GM19239 (cell line): ENCODE measurements at regions not wholly inside any gene's neighbourhood (a gene's known extent, or its start where the extent isn't known, plus 50 kb on each side); places are given as distances from the start of the nearest gene placed in this dataset.
"Not testable (repeated sequence)": the region's sequence is repeated elsewhere in the genome, so short reads cannot be mapped to it uniquely, and the experiment has no call there.

Experiments
- DNase-seq: peaks from one replicate; pipeline ENCODE4 v3.0.0; 2011; ENCODE audit warnings: low spot score; ENCODE audit not compliant: insufficient read length
- FAIRE-seq: peaks from 2 replicates; lab custom pipeline; 2011; peaks lifted over from hg19 to GRCh38; lab: Jason Lieb, UNC

- DNase-seq = no peak
- no peak for FAIRE-seq
Measured at GRCh38 chr11:87780068-87780413, 395.2 kb downstream of the RAB38 start.

GRCh38 chr11:87779276-87780067 lies 395.8 kb downstream of the RAB38 start:
- FAIRE-seq = no peak
- DNase-seq = no peak

GRCh38 chr11:87778357-87778756 lies 396.9 kb downstream of the RAB38 start:
- DNase-seq = no peak
- FAIRE-seq = no peak

DNA sequence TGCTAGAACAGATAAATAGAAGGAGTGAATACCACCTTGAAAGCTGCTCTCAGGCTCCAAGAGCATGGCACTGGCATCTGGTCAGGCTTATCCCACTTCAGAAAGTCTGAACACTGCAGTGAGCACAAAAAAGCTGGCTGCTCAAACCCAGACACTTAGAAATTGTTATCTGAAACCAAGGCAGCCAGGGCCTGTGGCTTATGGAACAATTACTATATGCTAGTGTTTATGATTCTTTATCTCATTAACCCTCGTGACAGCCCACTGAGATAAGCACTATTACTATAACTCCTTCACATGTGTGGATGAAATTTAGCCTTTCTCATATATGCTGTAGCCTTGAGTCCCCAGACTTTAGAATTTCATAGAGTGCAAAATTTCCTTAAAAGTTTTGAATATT lies 400.2 kb downstream of the RAB38 start:
- FAIRE-seq (no peak), DNase-seq (no peak)

DNA sequence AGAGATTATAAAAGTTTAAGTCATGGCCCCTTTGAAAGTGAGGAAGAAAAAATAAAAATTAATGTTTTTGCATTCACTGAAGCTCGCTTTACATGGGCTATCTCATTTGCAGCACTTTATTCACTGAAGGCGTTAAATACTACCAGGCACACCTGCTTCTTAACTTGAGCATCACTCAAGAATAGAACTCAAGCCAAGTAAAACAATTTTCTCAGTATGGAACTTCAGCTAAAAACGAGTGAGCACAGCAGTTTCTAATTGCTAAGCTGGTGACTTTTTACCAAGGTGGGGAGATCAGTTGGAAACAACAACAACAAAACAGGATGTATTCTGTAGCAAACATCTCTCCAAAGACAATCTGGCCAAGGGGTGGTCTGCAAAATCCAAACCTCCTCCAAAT lies 405.6 kb downstream of the RAB38 start:
- FAIRE-seq (no peak), DNase-seq (no peak)

DNA sequence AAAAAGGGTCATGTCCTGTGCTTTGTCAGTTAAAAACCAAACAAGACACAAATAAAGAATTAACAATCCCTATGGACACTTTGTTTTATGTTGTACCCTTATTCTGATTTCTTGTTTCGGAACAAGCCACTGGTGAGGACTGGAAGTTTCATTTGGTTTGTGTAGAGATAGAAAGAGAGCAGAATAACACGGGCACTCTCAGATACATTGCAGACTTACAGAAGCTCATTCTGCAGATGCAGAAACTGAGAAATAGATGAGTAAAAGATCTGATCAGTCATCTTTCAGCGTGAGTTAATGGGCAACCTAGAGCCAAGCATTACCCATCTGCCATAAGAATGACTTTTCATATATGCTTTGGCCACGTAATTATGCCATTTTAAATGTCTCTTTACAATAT lies 407.6 kb downstream of the RAB38 start:
- FAIRE-seq (no peak), DNase-seq (no peak)

DNA sequence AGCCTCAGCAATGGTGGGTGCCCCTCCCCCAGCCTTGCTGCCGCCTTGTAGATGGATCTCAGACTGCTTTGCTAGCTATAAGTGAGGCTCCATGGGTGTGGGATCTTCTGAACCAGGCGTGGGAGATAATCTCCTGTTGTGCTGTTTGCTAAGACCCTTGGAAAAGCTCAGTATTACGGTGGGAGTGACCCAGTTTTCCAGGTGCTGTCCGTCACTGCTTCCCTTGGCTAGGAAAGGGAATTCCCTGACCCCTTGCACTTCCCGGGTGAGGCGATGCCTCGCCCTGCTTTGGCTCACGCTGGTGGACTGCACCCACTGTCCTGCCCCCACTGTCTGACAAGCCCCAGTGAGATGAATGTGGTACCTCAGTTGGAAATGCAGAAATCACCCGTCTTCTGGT lies 411.2 kb downstream of the RAB38 start:
- DNase-seq, FAIRE-seq: not testable (repeated sequence)

DNA sequence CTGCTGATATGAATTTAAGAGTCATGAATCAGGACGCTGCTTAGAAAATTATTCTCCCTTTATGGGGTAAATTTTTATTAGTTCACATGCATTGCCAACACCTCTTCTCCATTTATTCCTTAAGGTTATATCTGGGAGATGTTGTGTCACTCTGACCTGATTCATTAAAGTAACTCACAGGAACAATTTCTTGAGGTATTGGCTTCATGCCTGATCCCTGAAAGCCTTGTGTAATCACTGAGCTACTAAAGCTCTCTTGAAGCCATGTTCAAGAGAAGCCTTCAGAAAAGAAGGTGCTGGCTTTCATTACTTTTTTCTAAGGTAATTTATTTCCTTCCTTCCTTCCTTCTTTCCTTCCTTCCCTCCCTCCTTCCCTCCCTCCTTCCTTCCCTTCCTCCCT lies 420.6 kb downstream of the RAB38 start:
- no peak for FAIRE-seq
- DNase-seq = no peak

DNA sequence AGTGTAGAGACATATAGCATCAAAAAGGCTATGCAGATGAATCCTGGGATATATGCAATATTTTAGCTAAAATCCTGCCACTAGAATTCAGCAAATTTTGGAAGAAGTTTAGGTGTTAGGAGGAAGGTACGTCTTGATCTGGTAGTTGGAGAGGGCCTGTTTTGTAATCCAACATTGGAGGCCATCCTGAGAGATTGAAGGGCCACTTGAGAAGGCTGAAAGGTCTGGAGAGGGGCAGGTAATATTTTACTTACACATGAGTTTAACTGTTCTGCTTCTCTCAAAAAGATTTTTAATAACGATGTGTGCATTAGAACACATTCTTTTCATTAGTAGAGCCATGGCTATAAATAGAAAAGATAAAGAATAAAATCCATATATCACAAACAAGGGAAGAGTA lies 422.1 kb downstream of the RAB38 start:
- no peak for DNase-seq
- FAIRE-seq = no peak

GRCh38 chr11:87743007-87743406 lies 432.2 kb downstream of the RAB38 start:
- FAIRE-seq (no peak), DNase-seq (no peak)

- no peak for DNase-seq
- FAIRE-seq = no peak
Measured at GRCh38 chr11:87740968-87741367, 434.3 kb downstream of the RAB38 start.

DNA sequence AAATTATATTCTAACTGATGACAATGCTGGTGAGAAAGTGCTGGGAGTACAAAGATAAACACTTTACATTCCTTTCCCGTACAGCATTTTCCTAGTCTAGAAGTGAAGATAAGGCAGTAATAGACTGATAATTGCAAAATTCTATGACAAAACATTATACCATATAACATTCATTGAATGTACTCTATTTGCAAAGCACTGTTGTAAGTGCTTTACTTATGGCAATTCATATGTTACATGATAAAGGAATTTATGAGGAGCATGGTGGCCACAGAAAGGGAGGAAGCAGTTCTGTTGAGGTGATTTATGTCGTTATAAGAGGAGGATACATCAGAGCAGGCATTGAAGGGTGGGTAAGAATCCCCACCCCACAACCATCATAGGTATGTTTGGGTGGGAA lies 434.8 kb downstream of the RAB38 start:
- DNase-seq (no peak), FAIRE-seq (no peak)

GRCh38 chr11:87739766-87740165 lies 435.5 kb downstream of the RAB38 start:
- FAIRE-seq = no peak
- DNase-seq = no peak

DNA sequence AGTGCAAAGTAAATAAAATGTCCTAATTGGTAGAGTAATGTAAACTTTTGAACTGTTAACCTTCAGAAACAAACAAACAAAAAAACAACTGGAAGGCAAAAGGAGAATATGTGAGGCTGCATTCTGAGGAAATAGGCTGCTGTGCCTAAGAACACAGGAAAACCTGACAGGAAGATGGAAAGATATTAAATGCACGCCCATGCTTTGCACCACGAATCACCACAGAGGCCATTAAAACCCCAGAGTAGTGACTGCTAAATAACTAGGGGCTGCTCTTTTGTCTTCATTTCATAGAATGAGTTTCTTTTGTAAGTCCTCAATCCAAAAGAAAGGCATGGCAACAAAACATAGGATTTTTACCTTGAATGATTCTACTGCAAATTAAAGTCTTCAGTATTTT lies 436.0 kb downstream of the RAB38 start:
- DNase-seq (no peak), FAIRE-seq (no peak)

DNA sequence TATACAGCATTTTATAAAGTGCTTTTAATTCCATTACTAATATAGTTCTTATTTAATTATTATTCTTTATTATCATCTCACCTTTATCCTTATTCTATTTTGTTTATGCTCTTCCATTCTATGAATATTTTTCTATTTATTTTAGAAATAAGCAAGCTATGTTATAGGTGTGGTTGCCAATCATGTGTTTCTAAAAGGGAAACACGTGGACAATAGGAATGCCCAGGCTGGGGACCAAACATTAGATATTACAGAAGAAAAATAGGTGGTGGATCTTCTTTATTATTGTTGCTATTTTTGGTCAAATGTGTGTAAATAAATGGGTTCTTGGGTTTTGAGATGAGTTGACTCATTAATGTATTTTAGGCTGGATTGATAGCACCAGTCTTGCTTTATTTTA lies 438.3 kb downstream of the RAB38 start:
- no peak for FAIRE-seq
- no peak for DNase-seq

DNA sequence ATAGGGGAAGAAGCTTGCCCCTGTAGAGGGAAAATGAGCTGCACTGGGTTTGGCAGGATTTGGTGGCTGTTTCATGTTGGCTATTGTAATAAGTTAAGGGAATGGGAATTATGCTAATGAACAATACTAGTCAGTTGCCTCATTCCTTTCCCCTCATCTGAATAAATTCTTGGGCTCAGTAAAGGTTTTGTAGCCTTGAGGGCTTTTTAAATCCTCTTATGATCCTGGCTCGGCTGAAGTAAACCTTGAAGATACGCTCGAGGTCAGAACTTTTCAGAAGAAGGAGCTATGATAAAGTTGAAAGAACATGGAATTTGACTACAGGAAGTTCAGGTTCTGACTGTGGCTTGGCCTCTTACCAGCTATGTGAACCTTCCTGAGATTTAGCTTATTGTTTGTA lies 448.7 kb downstream of the RAB38 start:
- no peak for FAIRE-seq
- no peak for DNase-seq

GRCh38 chr11:87724358-87724757 lies 450.9 kb downstream of the RAB38 start:
- DNase-seq (no peak), FAIRE-seq (no peak)

DNA sequence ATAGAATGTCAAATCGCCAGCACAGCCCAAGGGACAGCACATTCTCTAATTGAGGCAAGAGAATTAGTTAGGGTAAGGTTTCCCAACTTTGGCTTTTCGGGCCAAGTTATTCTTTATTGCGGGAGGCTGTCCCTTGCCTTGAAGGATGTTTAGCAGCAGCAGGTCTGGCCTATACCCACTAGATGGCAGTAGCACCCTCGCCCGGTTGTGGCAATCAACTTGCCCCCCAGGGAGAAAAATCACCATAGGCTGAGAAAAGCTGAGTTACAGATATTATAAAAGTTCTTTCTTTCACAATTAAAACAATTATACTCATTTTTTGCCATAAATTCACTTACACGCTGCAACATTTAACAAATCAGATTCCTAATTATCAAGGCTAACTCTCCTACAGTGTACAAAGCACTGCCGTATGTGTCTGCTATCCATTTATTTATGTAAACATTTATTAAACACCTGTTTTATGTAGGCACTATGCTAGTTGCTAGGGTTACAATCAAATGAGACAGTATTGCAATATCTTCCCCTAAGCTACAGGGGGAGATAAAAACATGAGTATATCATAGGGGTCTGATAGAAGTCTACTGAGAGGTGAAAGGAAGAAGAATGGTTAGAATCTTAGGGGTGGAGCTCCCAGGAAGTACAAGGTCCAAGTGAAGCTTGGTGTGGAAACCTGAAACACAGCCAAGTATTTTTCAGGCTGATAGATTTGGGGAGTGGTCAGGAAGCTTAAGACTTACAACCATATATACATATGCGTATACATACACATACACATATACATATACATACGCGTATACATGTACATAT lies 452.3 kb downstream of the RAB38 start:
- DNase-seq (peak; percentile 2), FAIRE-seq (peak; percentile 48)

DNA sequence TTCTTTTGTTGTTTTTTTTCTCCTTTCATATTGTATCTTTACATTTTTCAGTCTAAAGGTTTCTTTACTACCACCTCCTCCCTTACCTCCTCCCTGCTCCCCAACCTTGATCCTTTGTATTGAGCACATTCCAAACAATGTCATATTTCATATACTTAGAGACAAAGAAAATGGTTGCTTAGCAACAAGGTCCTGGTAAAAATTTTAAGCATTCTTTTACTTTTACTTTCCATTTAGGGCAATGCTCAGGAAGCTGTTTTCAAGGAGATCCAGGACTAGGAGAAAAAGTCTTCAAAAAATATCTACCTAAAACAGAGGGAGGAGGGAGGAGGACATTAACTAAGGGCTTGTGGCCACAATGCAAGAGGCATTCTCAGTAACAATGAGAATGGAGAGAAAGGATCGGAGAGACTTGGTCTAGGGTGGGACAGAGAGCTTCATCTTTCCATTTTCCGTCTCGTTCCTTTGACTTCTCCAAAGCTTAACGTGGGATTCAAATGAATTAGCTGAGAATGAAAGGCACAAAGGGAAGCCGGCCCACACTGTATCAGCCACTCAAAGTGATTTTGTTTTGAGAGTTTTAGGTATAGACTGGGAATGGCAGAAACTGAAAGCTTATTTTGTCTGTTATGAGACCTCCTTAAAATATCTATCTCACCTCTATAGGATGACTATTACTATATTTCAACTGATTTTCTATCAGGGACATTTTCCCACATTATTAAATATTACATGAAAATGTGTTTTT lies 455.7 kb downstream of the RAB38 start:
- no peak for DNase-seq
- FAIRE-seq = no peak

DNA sequence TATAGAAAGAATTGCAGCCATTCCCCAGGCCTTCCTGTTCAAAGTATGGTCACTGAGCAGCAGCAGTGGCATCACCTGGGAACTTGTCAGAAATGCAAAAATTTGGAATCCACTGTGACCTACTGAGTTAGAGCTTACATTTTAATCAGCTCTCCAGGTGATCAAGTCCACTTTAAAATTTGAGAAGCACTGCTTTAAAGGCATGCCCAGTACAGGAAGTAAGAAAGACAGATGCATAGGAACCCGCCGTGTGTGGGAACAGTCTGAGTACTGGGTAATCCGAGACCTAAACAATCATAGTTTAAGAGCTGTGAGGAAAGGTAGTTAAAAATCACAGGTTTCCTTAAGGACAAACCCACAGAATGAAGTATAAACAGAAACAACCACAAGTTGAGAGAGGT lies 462.4 kb downstream of the RAB38 start:
- DNase-seq (no peak), FAIRE-seq (no peak)

DNA sequence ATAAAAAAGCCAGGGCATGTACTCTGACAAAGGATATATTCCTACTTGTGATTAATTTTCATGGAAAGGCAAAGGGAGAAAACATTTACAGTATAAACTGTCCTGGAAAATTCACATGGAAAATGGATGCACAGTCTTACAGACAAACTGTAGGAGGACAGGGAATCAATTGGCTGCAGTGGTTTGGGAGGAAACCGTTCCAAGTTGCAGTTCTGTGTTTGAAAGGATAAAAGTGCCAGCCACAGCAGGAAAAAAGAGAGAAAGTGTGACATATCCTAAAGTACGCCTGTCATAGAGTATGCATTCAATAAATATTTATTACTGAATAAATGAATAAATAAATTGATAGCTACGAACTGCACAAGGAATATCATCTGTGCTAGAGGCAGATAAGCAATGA lies 462.9 kb downstream of the RAB38 start:
- FAIRE-seq (no peak), DNase-seq (no peak)
